HG03457 (cell line): ENCODE measurements at regions not wholly inside any gene's neighbourhood (a gene's known extent, or its start where the extent isn't known, plus 50 kb on each side); places are given as distances from the start of the nearest gene placed in this dataset.

Experiments
- ATAC-seq: cut with Tn5 transposase; IDR thresholded peaks from one replicate; pipeline ENCODE4 v1.9.1; 2021; ENCODE audit warnings: moderate number of reproducible peaks; ENCODE audit not compliant: unreplicated experiment

- no peak for ATAC-seq
Observed at GRCh38 chr11:92317222-92317621, 92.6 kb downstream of the FAT3 start.

GRCh38 chr11:92317721-92318120 lies 93.1 kb downstream of the FAT3 start:
- no peak for ATAC-seq

- no peak for ATAC-seq
Observed at GRCh38 chr11:92322225-92322624, 97.6 kb downstream of the FAT3 start.

- ATAC-seq: no peak
Observed at GRCh38 chr11:92324890-92325289, 100.3 kb downstream of the FAT3 start.

GRCh38 chr11:92325416-92325815 lies 100.8 kb downstream of the FAT3 start:
- no peak for ATAC-seq

- ATAC-seq: no peak
Observed at GRCh38 chr11:92329137-92329536, 104.5 kb downstream of the FAT3 start.

GRCh38 chr11:92329646-92330045 lies 105.0 kb downstream of the FAT3 start:
- ATAC-seq: no peak

- no peak for ATAC-seq
Observed at GRCh38 chr11:92330114-92330513, 105.5 kb downstream of the FAT3 start.

- ATAC-seq: no peak
Observed at GRCh38 chr11:92332986-92333385, 108.4 kb downstream of the FAT3 start.

GRCh38 chr11:92340839-92341238 lies 116.2 kb downstream of the FAT3 start:
- ATAC-seq: no peak

- ATAC-seq: no peak
Observed at GRCh38 chr11:92342034-92342720, 117.6 kb downstream of the FAT3 start.

GRCh38 chr11:92342886-92343285 lies 118.3 kb downstream of the FAT3 start:
- no peak for ATAC-seq

GRCh38 chr11:92346220-92346619 lies 121.6 kb downstream of the FAT3 start:
- ATAC-seq: no peak

- ATAC-seq: no peak
Observed at GRCh38 chr11:92347454-92347853, 122.8 kb downstream of the FAT3 start.

GRCh38 chr11:92349486-92350156 lies 125.0 kb downstream of the FAT3 start:
- ATAC-seq: no peak

GRCh38 chr11:92357344-92357743 lies 132.7 kb downstream of the FAT3 start:
- no peak for ATAC-seq

GRCh38 chr11:92357841-92358240 lies 133.2 kb downstream of the FAT3 start:
- ATAC-seq: no peak

GRCh38 chr11:92361551-92361950 lies 136.9 kb downstream of the FAT3 start:
- ATAC-seq: no peak

GRCh38 chr11:92362989-92363388 lies 138.4 kb downstream of the FAT3 start:
- no peak for ATAC-seq

GRCh38 chr11:92364177-92364576 lies 139.6 kb downstream of the FAT3 start:
- ATAC-seq: no peak

- ATAC-seq: no peak
Observed at GRCh38 chr11:92376146-92376599, 151.6 kb downstream of the FAT3 start.

- no peak for ATAC-seq
Observed at GRCh38 chr11:92376680-92377079, 152.1 kb downstream of the FAT3 start.

- no peak for ATAC-seq
Observed at GRCh38 chr11:92380882-92381281, 156.3 kb downstream of the FAT3 start.
